GM20000 (cell line): ENCODE measurements at regions not wholly inside any gene's neighbourhood (a gene's known extent, or its start where the extent isn't known, plus 50 kb on each side); places are given as distances from the start of the nearest gene placed in this dataset.

ENCODE experiments used
- DNase-seq: peaks from one replicate; pipeline ENCODE4 v3.0.0; 2012; ENCODE audit warnings: low spot score
- CTCF ChIP-seq: IDR thresholded peaks from 2 replicates; pipeline ENCODE4 v1.5.1; 2012; ENCODE audit warnings: mild to moderate bottlenecking, control low read depth; ENCODE audit errors: extremely low read depth, missing control alignments

- no peak for TF ChIP-seq CTCF
- DNase-seq, result no peak
Measured at GRCh38 chr12:92272061-92272964, 126.7 kb upstream of the BTG1 start.

- TF ChIP-seq CTCF, result no peak
Measured at GRCh38 chr12:92271341-92271740, 125.7 kb upstream of the BTG1 start.

GRCh38 chr12:92270521-92270920 is 124.9 kb upstream of the BTG1 start:
- TF ChIP-seq CTCF, result no peak
- DNase-seq, result no peak

More at GRCh38 chr12:92271341-92271740, 125.7 kb upstream of the BTG1 start:
- DNase-seq, result no peak

GRCh38 chr12:92268946-92269345 is 123.3 kb upstream of the BTG1 start:
- TF ChIP-seq CTCF, result no peak
- DNase-seq, result no peak

- TF ChIP-seq CTCF, result no peak
Measured at GRCh38 chr12:92261692-92262091, 116.0 kb upstream of the BTG1 start.

GRCh38 chr12:92261071-92261470 is 115.4 kb upstream of the BTG1 start:
- DNase-seq, result no peak
- TF ChIP-seq CTCF, result no peak

More at GRCh38 chr12:92261692-92262091, 116.0 kb upstream of the BTG1 start:
- DNase-seq, result no peak

- no peak for TF ChIP-seq CTCF
- no peak for DNase-seq
Measured at GRCh38 chr12:92259696-92260251, 114.1 kb upstream of the BTG1 start.
